NCI-H2107 treated with DMSO at 0.1 percent for 48 hours (cell line): ENCODE measurements at regions not wholly inside any gene's neighbourhood (a gene's known extent, or its start where the extent isn't known, plus 50 kb on each side); places are given as distances from the start of the nearest gene placed in this dataset.

ENCODE experiments used
- DNase-seq: peaks from one replicate; lab custom pipeline; 2025; ENCODE audit not compliant: unreplicated experiment; lab: John Stamatoyannopoulos, UW

GRCh38 chr12:67116134-67116533 lies 153.0 kb upstream of the CAND1 start:
- DNase-seq = no peak

GRCh38 chr12:67122584-67122983 lies 146.6 kb upstream of the CAND1 start:
- no peak for DNase-seq

GRCh38 chr12:67137256-67137655 lies 131.9 kb upstream of the CAND1 start:
- DNase-seq = no peak

GRCh38 chr12:67141296-67142018 lies 127.7 kb upstream of the CAND1 start:
- peak; percentile 38 for DNase-seq

- no peak for DNase-seq
These were observed 123.5 kb upstream of the CAND1 start for GRCh38 chr12:67145692-67146091.

DNA sequence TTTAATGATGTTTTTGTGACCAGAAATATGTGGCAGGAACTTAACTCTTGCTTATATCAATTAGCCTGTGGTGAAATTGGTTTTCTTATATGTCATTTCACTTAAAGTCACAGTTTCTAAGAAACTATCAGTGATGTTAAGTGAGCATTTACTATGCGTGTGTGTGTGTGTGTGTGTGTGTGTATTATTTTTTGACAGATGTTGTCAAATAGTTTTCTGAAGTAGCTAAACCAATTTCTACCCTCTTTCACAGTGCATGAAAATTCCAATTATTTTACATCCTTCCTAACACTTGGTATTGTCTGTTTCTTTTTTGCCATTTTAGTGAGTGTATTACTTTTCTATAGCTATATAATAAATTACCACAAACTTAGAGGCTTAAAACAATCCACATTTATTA lies 122.1 kb upstream of the CAND1 start:
- no peak for DNase-seq

- DNase-seq = no peak
These were observed 121.7 kb upstream of the CAND1 start for GRCh38 chr12:67147447-67147846.

DNA sequence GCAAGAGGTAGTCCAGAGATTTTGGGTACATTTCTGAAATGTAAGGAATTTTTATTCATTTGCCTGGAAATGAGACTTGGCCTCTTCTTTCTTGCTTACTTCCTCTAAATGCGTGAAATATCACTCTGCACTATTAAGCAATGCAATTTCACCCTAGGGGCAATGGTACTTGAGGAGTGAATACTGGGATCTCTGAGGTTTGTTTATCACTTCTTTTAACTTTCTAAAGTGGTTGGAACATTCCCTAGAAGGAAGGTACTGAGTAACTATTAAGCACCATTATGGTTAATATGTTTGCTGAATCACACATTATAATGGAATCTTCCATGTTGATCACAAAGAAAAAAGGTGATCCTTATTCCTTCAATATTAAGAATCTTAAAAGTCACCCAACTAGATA lies 120.9 kb upstream of the CAND1 start:
- no peak for DNase-seq

GRCh38 chr12:67151886-67152285 lies 117.3 kb upstream of the CAND1 start:
- peak; percentile 8 for DNase-seq

GRCh38 chr12:67152451-67152850 lies 116.7 kb upstream of the CAND1 start:
- no peak for DNase-seq

DNA sequence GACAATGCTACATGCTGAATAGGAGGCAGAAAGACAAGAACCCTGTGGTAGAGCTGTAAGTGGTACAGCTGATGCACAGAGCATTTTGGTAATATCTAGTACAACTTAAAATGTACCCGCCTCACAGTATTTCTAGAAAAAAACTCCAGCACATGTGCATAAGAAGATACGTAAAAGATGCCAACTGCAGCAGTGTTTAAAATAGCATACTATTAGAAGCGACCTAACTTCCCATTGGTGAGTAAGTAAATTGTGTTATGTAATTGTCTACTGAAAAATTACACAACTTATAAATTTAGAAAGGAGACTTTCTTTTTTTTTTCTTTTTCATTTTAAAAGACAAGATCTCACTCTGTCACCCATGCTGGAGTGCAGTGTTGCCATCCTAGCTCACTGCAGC lies 114.3 kb upstream of the CAND1 start:
- DNase-seq = no peak

DNA sequence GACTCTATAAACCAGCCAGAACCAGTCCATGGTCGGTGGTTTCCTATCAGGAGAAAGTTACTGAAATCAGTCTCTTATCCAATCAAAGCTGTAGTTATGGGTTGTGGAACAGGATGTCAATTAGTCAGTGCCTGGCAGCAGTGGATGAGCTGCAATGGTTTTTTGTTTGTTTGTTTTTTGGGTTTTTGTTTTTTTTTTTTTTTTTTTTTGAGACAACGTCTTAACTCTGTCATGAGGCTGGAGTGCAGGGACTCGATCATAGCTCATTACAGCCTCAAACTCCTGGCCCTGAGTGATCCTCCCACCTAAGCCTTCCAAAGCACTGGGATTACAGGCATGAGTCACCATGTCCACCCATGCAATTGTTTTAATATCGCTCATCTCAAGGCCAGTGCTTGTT lies 113.3 kb upstream of the CAND1 start:
- DNase-seq = no peak

DNA sequence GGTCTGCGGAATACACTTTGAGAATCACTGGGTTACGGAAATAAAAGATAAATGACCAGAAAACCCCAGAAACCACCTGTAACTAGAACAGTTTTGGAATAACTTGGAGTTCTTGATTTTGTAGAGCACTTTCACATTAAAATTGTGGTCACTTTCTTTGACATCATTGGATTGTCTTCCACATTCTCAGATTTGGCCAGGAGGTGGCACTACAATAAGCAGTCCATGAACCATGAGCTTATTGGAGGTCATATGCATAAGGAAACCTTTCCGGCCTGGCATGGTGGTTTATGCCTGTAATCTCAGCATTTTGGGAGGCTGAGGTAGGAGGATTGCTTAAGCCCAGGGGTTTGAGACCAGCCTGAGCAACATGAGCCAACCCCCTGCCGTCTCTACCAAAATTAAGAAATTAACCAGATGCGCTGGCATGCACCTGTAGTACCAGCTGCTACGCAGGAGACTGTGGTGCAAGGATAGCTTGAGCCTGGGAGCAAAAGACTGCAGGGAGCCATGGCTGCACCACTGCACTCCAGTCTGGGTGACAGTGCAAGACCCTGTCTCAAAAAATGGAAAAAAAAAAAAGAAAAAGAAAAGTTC lies 107.7 kb upstream of the CAND1 start:
- DNase-seq = no peak

GRCh38 chr12:67173258-67173657 lies 95.9 kb upstream of the CAND1 start:
- peak; percentile 25 for DNase-seq

- no peak for DNase-seq
These were observed 86.6 kb upstream of the CAND1 start for GRCh38 chr12:67182551-67182950.

- DNase-seq = no peak
These were observed 75.5 kb upstream of the CAND1 start for GRCh38 chr12:67193704-67194103.

GRCh38 chr12:67200386-67200785 lies 68.8 kb upstream of the CAND1 start:
- DNase-seq = no peak

DNA sequence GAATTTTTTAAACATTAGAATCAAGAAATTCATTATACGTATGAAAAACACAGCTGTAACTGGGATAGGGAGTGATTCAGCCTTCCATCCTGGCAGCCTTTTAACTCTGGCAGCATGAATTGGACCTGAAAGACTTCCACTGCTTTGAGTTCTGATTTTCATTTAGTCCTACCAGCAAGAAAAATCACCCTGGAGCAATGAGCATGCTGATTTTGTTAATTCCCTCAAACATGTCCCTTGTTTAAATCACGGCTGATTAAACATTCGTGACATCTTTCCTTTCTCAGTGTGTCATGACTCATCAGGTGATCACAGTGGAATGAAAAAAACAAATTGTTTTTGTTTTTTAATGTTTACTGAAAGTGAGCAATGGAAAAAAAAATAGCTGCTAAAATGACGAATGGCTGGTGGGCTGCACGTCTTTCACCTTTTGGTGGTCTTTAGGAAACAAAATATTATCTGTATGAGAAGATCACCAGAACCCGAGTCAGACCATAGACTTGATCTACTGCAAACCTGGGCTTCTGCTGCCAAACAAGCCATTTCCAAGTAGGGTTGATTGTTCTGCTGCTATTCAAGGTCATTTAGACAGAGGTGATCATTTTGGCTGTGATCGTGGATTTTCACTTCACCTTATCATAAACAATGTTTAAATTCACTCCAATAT lies 67.0 kb upstream of the CAND1 start:
- DNase-seq = no peak

DNA sequence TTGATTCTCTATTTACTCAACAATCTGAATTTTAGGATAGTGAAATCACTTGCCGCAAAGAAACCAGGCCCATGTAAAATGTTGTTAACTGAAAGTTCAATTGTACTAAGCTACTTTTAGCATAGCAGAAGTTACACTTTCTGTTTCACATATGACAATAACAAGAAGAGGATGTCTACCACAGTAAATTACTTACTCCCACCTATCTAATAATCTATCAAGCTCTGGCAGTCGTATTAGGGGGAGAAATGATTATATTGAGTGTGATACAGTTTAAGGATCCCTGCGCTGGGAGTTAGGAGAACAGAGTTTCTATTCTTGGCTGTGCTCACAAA lies 66.5 kb upstream of the CAND1 start:
- no peak for DNase-seq

GRCh38 chr12:67208281-67209067 lies 60.7 kb upstream of the CAND1 start:
- no peak for DNase-seq

- no peak for DNase-seq
These were observed 58.1 kb upstream of the CAND1 start for GRCh38 chr12:67211029-67211428.

GRCh38 chr12:67211494-67211893 lies 57.7 kb upstream of the CAND1 start:
- DNase-seq = no peak
